Mesothelial cell of epicardium (in vitro differentiated cells): ENCODE measurements at regions not wholly inside any gene's neighbourhood (a gene's known extent, or its start where the extent isn't known, plus 50 kb on each side); places are given as distances from the start of the nearest gene placed in this dataset.

ENCODE experiments used
- DNase-seq, 2 experiments: peaks; one replicate each; pipeline ENCODE4 v3.0.0; 2021; ENCODE audit warnings: low spot score in 2 of 2; ENCODE audit not compliant: unreplicated experiment in 2 of 2
- H3K27ac Mint-ChIP-seq: 2 replicates; pipeline ENCODE4 v1.8.0; 2021; ENCODE audit warnings: mixed read lengths
- H3K27me3 Mint-ChIP-seq: 2 replicates; pipeline ENCODE4 v1.8.0; 2021; ENCODE audit warnings: low read depth, mixed read lengths
- H3K36me3 Mint-ChIP-seq: 2 replicates; pipeline ENCODE4 v1.8.0; 2021; ENCODE audit warnings: mixed read lengths
- H3K4me1 Mint-ChIP-seq: 2 replicates; pipeline ENCODE4 v1.8.0; 2021; ENCODE audit warnings: mixed read lengths
- H3K4me3 Mint-ChIP-seq: 2 replicates; pipeline ENCODE4 v1.8.0; 2021; ENCODE audit warnings: mild to moderate bottlenecking, moderate library complexity, mixed read lengths
- H3K9me3 Mint-ChIP-seq: 2 replicates; pipeline ENCODE4 v1.8.0; 2021; ENCODE audit warnings: mixed read lengths
- TF ChIP-seq, protein P1 (sequence below): fragments of 200-600 bp; sonication (generic); IDR thresholded peaks from one replicate; pipeline ENCODE4 v1.5.0; 2021; ENCODE audit warnings: antibody characterized with exemption; ENCODE audit not compliant: unreplicated experiment

DNA sequence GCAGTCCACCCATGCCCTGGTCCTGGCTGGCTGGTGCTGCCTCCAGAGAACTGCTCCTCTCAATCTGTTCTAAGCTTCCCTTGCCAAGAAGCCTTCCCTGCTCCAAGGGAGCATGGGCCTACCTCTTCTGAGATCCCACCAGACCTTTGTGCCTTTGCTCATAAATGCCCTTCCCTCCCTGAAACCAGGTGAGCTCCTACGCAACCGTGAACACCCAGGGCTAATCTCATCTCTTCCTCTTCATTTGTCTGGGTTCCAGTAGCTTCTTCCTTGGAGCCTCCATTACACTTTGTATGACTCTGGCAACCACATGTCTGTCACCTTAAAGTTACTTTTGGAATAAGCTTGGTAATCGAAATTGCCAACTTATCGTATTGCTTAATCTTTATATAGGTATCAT lies 270.6 kb downstream of the PBX3 start:
- TF ChIP-seq, protein P1, sequence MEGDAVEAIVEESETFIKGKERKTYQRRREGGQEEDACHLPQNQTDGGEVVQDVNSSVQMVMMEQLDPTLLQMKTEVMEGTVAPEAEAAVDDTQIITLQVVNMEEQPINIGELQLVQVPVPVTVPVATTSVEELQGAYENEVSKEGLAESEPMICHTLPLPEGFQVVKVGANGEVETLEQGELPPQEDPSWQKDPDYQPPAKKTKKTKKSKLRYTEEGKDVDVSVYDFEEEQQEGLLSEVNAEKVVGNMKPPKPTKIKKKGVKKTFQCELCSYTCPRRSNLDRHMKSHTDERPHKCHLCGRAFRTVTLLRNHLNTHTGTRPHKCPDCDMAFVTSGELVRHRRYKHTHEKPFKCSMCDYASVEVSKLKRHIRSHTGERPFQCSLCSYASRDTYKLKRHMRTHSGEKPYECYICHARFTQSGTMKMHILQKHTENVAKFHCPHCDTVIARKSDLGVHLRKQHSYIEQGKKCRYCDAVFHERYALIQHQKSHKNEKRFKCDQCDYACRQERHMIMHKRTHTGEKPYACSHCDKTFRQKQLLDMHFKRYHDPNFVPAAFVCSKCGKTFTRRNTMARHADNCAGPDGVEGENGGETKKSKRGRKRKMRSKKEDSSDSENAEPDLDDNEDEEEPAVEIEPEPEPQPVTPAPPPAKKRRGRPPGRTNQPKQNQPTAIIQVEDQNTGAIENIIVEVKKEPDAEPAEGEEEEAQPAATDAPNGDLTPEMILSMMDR = no peak
- H3K36me3 Mint-ChIP-seq = no peaks in the 10 kb centered on the region
- no peaks in the 10 kb centered on the region for H3K9me3 Mint-ChIP-seq
- DNase-seq = no peak
- peaks cover 21% of the 10 kb centered on the region for H3K27me3 Mint-ChIP-seq
- no peak overlapping the region for H3K4me3 Mint-ChIP-seq
- H3K4me1 Mint-ChIP-seq = no peaks in the 10 kb centered on the region
- H3K27ac Mint-ChIP-seq = no peak overlapping the region

DNA sequence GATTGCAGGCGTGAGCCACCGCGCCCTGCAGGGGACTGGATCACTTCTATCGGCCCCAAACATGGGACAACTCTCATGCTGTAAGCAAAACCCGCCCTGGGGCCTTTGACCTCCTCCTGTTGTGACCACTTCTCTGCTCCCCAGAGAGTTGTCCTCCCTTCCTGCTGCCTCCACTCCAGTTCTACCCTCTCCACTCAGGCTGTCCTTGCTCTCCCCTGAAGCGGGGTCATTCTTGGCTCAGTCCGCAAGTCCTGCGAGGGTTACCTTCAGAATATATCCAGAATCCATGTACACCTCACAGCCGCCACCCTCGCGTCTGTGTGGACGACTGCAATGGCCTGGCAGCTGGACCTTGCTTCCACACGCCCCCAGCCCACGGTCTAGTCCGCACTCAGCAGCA lies 273.7 kb downstream of the PBX3 start:
- DNase-seq = no peak
- Mint-ChIP-seq H3K36me3 (no peaks in the 10 kb centered on the region), H3K27ac (no peak overlapping the region), H3K9me3 (no peaks in the 10 kb centered on the region), H3K4me3 (no peak overlapping the region), H3K4me1 (no peaks in the 10 kb centered on the region), H3K27me3 (peaks cover 21% of the 10 kb centered on the region)
- TF ChIP-seq, protein P1 = no peak

DNA sequence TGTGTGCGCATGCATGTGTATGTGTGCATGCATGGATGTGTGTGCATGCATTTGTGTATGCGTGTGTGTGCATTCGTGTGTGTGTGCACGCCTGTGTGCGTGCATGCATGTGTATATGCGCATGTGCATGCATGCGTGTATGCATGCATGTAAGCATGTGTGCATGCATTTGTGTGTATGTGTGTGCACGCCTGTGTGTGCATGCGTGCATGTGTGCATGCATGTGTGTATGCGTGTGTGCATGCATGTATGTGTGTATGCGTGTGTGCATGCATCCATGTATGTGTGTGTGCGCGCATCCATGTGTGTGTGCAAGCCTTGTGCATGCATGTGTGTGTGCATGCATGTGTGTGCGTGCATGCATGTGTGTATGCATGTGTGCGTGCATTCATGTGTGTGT lies 276.8 kb downstream of the PBX3 start:
- Mint-ChIP-seq H3K4me3 (no peak overlapping the region), H3K27me3 (peaks cover 24% of the 10 kb centered on the region), H3K27ac (no peak overlapping the region), H3K9me3 (no peaks in the 10 kb centered on the region), H3K4me1 (no peaks in the 10 kb centered on the region), H3K36me3 (no peaks in the 10 kb centered on the region)
- DNase-seq = no peak
- TF ChIP-seq, protein P1 = no peak

DNA sequence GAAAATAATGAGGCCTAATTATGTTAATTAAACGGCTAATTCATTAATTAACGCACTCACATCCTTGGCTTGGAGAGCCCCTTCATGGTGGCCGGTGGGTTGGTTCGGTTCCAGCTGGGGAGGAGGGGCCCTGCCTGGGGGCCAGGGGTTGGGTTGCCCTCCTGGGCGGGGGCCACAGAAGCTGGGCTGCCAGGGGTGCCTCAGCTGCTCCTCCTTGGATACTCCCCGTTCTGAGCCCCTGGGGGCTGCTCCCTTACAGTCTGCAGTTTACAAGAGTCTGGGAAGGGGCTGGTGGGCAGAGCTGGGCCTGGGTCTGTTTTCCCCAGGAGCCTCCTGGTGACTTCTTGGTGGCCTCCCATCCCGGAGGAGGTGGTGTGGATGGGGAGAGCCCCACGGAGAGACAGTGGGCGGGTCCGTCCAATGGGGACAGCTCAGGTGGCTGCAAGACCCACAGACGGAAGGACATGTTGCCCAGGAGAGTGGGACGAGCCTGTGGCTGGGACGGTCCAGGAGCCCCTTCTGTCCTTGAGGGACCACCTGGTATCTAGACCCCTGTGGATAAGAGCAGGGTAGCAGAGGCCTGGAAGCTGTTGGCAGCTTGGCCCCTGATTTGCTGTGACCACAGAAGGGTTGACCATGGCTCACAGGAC lies 277.5 kb downstream of the PBX3 start:
- no peak overlapping the region for H3K27ac Mint-ChIP-seq
- H3K9me3 Mint-ChIP-seq = no peaks in the 10 kb centered on the region
- no peaks in the 10 kb centered on the region for H3K36me3 Mint-ChIP-seq
- no peaks in the 10 kb centered on the region for H3K4me1 Mint-ChIP-seq
- no peak overlapping the region for H3K4me3 Mint-ChIP-seq
- peaks cover 24% of the 10 kb centered on the region for H3K27me3 Mint-ChIP-seq
- DNase-seq = no peak
- TF ChIP-seq, protein P1 = no peak

DNA sequence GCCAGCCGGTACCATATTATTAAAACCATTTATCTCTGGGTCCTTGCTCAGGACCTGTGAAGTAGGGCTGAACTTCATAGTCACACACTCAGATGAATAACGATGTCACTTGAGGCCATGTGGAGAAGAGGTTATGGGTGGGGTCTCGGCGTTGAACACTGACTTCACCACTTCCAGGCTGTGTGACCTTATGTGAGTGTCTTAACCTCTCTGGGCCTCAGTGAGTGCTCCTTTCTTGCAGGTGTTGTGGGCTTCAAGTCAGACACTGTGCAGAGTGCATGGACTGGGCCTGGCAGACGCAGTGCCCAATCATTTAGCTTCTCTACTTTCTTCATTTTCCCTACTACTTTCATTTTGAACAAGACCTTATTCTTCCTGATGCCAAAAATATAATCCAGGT lies 278.8 kb downstream of the PBX3 start:
- no peak overlapping the region for H3K4me3 Mint-ChIP-seq
- H3K4me1 Mint-ChIP-seq = no peaks in the 10 kb centered on the region
- no peak overlapping the region for H3K27ac Mint-ChIP-seq
- peaks cover 19% of the 10 kb centered on the region for H3K27me3 Mint-ChIP-seq
- no peaks in the 10 kb centered on the region for H3K36me3 Mint-ChIP-seq
- no peak for DNase-seq
- TF ChIP-seq, protein P1 = no peak
- no peaks in the 10 kb centered on the region for H3K9me3 Mint-ChIP-seq

DNA sequence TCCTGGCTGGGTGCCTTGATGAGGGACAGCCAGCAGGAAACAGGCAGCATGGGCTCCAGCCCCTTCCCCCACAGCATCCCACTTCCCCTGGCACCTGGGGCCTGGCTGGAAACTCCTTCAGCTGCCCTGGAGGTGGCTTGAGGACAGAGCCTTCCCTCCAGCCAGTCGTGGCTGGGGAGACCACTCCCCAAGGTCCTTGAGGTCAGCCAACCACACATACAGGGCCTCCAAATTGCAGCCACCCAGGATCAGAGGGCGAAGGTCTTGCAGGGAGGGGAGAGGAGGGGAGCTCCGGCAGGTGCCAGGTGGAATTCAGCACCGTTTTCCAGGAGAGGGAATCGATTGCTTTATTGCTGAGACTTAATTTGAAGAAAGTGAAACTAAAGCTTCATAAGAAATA lies 280.4 kb downstream of the PBX3 start:
- DNase-seq = no peak
- no peaks in the 10 kb centered on the region for H3K9me3 Mint-ChIP-seq

More for the DNA sequence above, 280.4 kb downstream of the PBX3 start:
- no peaks in the 10 kb centered on the region for H3K36me3 Mint-ChIP-seq
- H3K4me1 Mint-ChIP-seq = no peaks in the 10 kb centered on the region
- H3K27me3 Mint-ChIP-seq = peaks cover 13% of the 10 kb centered on the region
- TF ChIP-seq, protein P1 = no peak
- H3K27ac Mint-ChIP-seq = no peak overlapping the region
- H3K4me3 Mint-ChIP-seq = no peak overlapping the region
